ENCODE measurements at regions not wholly inside any gene's neighbourhood (a gene's known extent, or its start where the extent isn't known, plus 50 kb on each side); places are given as distances from the start of the nearest gene placed in this dataset.

- TF ChIP-seq CTCF (IDR thresholded peaks at IDR 0.05) (no peak), POLR2A (IDR thresholded peaks at IDR 0.05) (no peak)
Observed at GRCh38 chr7:136709876-136710275, 158.6 kb upstream of the CHRM2 start.

Data from prostate gland (tissue), 2 donors.